GM12875 (cell line): ENCODE measurements at regions not wholly inside any gene's neighbourhood (a gene's known extent, or its start where the extent isn't known, plus 50 kb on each side); places are given as distances from the start of the nearest gene placed in this dataset.

ENCODE experiments used
- H3K4me3 ChIP-seq: one replicate; pipeline ENCODE4 v1.5.1; 2011; ENCODE audit warnings: low read depth, low read length, control low read depth
- CTCF ChIP-seq: IDR thresholded peaks from 2 replicates; pipeline ENCODE4 v1.5.1; 2011; ENCODE audit warnings: low read depth, mild to moderate bottlenecking, control low read depth, inconsistent platforms, low read length, moderate library complexity, borderline replicate concordance; ENCODE audit not compliant: insufficient read depth

GRCh38 chr4:54498661-54499111, 159.1 kb upstream of the KIT start:
- TF ChIP-seq CTCF: no peak
- H3K4me3 ChIP-seq: no peak overlapping the region

GRCh38 chr4:54499308-54500074, 158.3 kb upstream of the KIT start:
- TF ChIP-seq CTCF: no peak
- H3K4me3 ChIP-seq: no peak overlapping the region

- TF ChIP-seq CTCF: no peak
- H3K4me3 ChIP-seq: no peak overlapping the region
Observed at GRCh38 chr4:54505362-54505761, 152.4 kb upstream of the KIT start.

- no peak overlapping the region for H3K4me3 ChIP-seq
- TF ChIP-seq CTCF: no peak
Observed at GRCh38 chr4:54505996-54506395, 151.8 kb upstream of the KIT start.

GRCh38 chr4:54509057-54509456, 148.7 kb upstream of the KIT start:
- H3K4me3 ChIP-seq: no peak overlapping the region
- TF ChIP-seq CTCF: no peak

GRCh38 chr4:54513204-54513603, 144.6 kb upstream of the KIT start:
- H3K4me3 ChIP-seq: no peak overlapping the region
- TF ChIP-seq CTCF: no peak

- TF ChIP-seq CTCF: no peak
- no peak overlapping the region for H3K4me3 ChIP-seq
Observed at GRCh38 chr4:54513741-54514140, 144.0 kb upstream of the KIT start.
